ENCODE measurements at regions not wholly inside any gene's neighbourhood (a gene's known extent, or its start where the extent isn't known, plus 50 kb on each side); places are given as distances from the start of the nearest gene placed in this dataset.

DNA sequence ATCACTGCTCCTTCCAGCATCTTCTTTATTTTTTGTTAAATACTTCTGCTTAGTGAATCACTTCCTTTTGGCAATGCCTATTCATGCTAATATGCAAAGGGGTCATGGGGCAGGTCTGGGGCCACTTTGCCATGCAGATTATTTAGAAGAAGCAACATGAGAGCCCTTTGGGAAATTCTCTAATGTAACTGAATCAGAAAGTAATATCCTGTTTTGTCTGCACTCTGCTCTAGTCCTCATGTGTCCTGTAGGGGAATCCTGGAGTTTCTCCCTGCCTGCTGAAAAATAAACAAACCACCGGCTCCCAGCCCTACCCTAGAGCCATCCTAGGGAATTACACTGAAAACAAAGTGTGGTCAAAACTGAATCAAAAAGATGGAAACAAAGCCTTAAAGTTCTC is 176.5 kb upstream of the POU2AF2 start:
- no peak for DNase-seq (ENCODE audit: extremely low spot score, unreplicated experiment)
- H3K27ac Mint-ChIP-seq, result no peak overlapping the region

DNA sequence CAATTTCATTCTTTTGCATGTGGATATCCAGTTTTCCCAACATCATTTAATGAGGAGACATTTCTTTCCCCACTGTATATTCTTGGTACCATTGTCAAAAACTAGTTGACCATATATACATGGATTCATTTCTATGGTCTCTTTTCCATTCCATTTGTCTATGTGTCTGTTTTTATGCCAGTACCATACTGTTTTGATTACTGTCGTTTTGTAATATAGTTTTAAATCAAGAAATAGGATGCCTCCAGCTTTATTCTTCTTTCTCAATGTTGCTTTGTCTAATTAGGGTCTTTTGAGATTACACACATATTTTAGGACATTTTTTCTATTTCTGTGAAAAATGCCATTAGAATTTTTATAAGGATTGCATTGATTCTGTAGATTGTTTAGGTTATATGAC is 177.5 kb upstream of the POU2AF2 start:
- no peak overlapping the region for H3K4me3 Mint-ChIP-seq
- peaks cover 4% of the 10 kb centered on the region for H3K9me3 Mint-ChIP-seq
- no peak overlapping the region for H3K27ac Mint-ChIP-seq
- no peaks in the 10 kb centered on the region for H3K36me3 Mint-ChIP-seq
- H3K27me3 Mint-ChIP-seq, result no peaks in the 10 kb centered on the region
- TF ChIP-seq, protein P1, sequence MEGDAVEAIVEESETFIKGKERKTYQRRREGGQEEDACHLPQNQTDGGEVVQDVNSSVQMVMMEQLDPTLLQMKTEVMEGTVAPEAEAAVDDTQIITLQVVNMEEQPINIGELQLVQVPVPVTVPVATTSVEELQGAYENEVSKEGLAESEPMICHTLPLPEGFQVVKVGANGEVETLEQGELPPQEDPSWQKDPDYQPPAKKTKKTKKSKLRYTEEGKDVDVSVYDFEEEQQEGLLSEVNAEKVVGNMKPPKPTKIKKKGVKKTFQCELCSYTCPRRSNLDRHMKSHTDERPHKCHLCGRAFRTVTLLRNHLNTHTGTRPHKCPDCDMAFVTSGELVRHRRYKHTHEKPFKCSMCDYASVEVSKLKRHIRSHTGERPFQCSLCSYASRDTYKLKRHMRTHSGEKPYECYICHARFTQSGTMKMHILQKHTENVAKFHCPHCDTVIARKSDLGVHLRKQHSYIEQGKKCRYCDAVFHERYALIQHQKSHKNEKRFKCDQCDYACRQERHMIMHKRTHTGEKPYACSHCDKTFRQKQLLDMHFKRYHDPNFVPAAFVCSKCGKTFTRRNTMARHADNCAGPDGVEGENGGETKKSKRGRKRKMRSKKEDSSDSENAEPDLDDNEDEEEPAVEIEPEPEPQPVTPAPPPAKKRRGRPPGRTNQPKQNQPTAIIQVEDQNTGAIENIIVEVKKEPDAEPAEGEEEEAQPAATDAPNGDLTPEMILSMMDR (conservative IDR thresholded peaks at IDR 0.05), result no peak
- no peak for DNase-seq (ENCODE audit: extremely low spot score, unreplicated experiment)
- H3K4me1 Mint-ChIP-seq (ENCODE audit: unreplicated experiment), result no peaks in the 10 kb centered on the region

More for the DNA sequence above, 176.5 kb upstream of the POU2AF2 start:
- TF ChIP-seq, protein P1 (conservative IDR thresholded peaks at IDR 0.05), result peak; percentile 61
- no peaks in the 10 kb centered on the region for H3K36me3 Mint-ChIP-seq
- no peaks in the 10 kb centered on the region for H3K4me1 Mint-ChIP-seq (ENCODE audit: unreplicated experiment)
- H3K27me3 Mint-ChIP-seq, result no peaks in the 10 kb centered on the region
- peaks cover 4% of the 10 kb centered on the region for H3K9me3 Mint-ChIP-seq
- no peak overlapping the region for H3K4me3 Mint-ChIP-seq

DNA sequence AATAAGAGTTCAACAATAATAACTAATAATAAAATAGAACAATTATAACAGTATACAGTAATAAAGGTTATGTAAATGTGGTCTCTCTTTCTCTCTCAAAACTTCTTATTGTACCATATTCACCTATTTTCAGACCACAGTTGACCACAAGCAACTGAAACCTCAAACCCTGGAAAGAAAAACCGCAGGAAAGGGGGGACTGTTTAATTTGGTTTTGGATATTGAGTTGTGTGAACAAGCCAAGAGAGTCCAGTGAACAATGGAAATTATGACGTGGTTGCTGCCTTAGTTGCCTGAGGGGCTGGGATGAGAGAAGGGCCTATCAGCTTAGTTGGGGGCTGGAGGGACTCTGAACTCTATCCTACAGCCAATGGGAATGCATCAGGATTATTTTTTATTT is 178.7 kb upstream of the POU2AF2 start:
- no peak overlapping the region for H3K27ac Mint-ChIP-seq
- H3K9me3 Mint-ChIP-seq, result peaks cover 4% of the 10 kb centered on the region
- H3K36me3 Mint-ChIP-seq, result no peaks in the 10 kb centered on the region
- no peak overlapping the region for H3K4me3 Mint-ChIP-seq
- no peaks in the 10 kb centered on the region for H3K4me1 Mint-ChIP-seq (ENCODE audit: unreplicated experiment)
- no peaks in the 10 kb centered on the region for H3K27me3 Mint-ChIP-seq
- TF ChIP-seq, protein P1 (conservative IDR thresholded peaks at IDR 0.05), result no peak
- no peak for DNase-seq (ENCODE audit: extremely low spot score, unreplicated experiment)

DNA sequence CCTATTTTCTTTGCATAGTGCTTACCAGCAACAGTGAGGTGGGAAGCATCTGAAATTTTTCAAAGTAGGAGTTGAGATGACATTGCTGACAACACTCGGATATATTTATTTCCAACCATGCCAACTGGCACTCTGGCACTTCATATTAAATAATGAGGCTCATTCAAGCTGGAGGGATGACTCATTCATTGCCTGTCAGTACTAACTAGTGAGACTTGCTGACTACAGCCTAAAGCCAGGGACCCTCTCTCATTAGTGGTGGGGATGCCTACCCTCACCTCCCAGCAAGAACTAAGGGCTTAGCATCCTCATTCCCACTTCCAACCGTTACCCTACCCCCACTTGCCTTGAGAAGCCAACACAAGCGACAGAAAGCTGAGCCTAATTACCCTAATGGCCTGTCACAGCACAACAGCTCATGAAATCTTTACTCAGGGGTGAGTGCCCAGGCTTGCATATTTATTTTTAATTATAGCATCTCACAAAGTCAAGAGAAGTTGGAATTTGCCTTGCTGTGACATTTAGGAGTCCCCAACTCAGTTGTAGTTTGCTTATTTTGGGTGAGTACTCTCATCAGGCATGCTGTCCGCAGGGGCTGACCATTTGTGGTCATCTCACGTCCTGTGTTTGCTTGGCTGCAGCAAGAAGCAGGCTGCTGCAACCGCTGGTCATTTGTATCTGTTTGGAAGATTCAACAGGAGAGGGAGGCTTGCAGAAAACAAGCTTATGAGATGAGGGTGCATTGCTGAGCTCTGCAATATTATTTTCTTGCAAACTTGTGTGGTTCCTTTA is 181.6 kb upstream of the POU2AF2 start:
- H3K4me1 Mint-ChIP-seq (ENCODE audit: unreplicated experiment), result no peaks in the 10 kb centered on the region
- no peaks in the 10 kb centered on the region for H3K27me3 Mint-ChIP-seq
- H3K9me3 Mint-ChIP-seq, result no peaks in the 10 kb centered on the region
- DNase-seq (ENCODE audit: extremely low spot score, unreplicated experiment), result no peak
- H3K27ac Mint-ChIP-seq, result no peak overlapping the region
- no peak overlapping the region for H3K4me3 Mint-ChIP-seq
- TF ChIP-seq, protein P1 (conservative IDR thresholded peaks at IDR 0.05), result no peak
- no peaks in the 10 kb centered on the region for H3K36me3 Mint-ChIP-seq

DNA sequence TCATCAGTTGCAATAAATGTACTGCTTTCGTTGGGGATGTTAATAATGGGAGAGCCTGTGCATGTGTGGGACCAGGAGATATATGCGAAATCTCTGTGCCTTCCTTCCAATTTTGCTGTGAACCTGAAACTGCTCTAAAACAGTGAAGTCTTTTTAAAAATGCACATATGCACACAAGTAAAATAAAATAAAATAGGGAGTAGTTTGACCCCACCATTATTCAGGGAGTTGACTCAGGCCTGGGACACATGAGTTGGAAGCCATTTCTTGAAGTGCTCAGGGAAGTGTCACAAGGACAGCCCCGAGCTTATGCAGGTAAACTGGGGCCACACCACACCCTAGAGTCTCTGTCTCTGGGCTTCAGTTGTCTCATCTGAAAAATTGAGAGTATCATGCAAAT is 183.1 kb upstream of the POU2AF2 start:
- Mint-ChIP-seq H3K9me3 (no peaks in the 10 kb centered on the region), H3K27me3 (no peaks in the 10 kb centered on the region), H3K27ac (no peak overlapping the region), H3K36me3 (no peaks in the 10 kb centered on the region), H3K4me1 (ENCODE audit: unreplicated experiment) (no peaks in the 10 kb centered on the region), H3K4me3 (no peak overlapping the region)
- DNase-seq (ENCODE audit: extremely low spot score, unreplicated experiment), result no peak
- TF ChIP-seq, protein P1 (conservative IDR thresholded peaks at IDR 0.05), result no peak

Data from type B pancreatic cell (in vitro differentiated cells).